Calu3 (cell line): ENCODE measurements at regions not wholly inside any gene's neighbourhood (a gene's known extent, or its start where the extent isn't known, plus 50 kb on each side); places are given as distances from the start of the nearest gene placed in this dataset.

ENCODE experiments used
- BruUV-seq: library from RNA; stranded (reverse); fragments of 400-500 nt; replicated peaks from 2 replicates; lab custom pipeline; 2021; lab: Mats Ljungman, UMichigan
- CTCF ChIA-PET: fragments of 300-600 bp; sonication (Branson Sonifier 250); formaldehyde crosslinking; loops from one replicate; lab custom pipeline; 2022; ENCODE audit warnings: antibody characterized with exemption; lab: Charles Lee
- DNase-seq: peaks from one replicate; pipeline ENCODE4 v3.0.0; 2022
- H3K27ac Mint-ChIP-seq: one replicate; pipeline ENCODE4 v1.8.0; 2022; ENCODE audit warnings: mixed read lengths; ENCODE audit not compliant: unreplicated experiment
- H3K27me3 Mint-ChIP-seq: one replicate; pipeline ENCODE4 v1.8.0; 2022; ENCODE audit warnings: mixed read lengths; ENCODE audit not compliant: unreplicated experiment
- H3K36me3 Mint-ChIP-seq: one replicate; pipeline ENCODE4 v1.8.0; 2022; ENCODE audit warnings: mild to moderate bottlenecking, moderate library complexity, mixed read lengths; ENCODE audit not compliant: insufficient read depth, unreplicated experiment
- H3K4me1 Mint-ChIP-seq: one replicate; pipeline ENCODE4 v1.8.0; 2022; ENCODE audit warnings: mild to moderate bottlenecking, low read depth, mixed read lengths; ENCODE audit not compliant: unreplicated experiment
- H3K4me3 Mint-ChIP-seq: one replicate; pipeline ENCODE4 v1.8.0; 2022; ENCODE audit warnings: mild to moderate bottlenecking, low read depth, moderate library complexity, mixed read lengths; ENCODE audit not compliant: unreplicated experiment
- H3K9me3 Mint-ChIP-seq: one replicate; pipeline ENCODE4 v1.8.0; 2022; ENCODE audit warnings: low read depth, mixed read lengths; ENCODE audit not compliant: unreplicated experiment
- CTCF ChIP-seq: fragments of 200-600 bp; IDR thresholded peaks from one replicate; pipeline ENCODE4 v1.8.0; 2022; ENCODE audit warnings: antibody characterized with exemption; ENCODE audit not compliant: unreplicated experiment
- intact Hi-C: fragments of 100-400 bp; cut with micrococcal nuclease; formaldehyde crosslinking; loops from one replicate; pipeline ENCODE4 v1.10.0; 2022; ENCODE audit not compliant: unreplicated experiment

GRCh38 chr18:56161566-56162260, 476.7 kb downstream of the TXNL1 start:
- DNase-seq = no peak
- CTCF ChIA-PET = no interaction called here
- no TSS peak for BruUV-seq

GRCh38 chr18:56158676-56159075, 479.7 kb downstream of the TXNL1 start:
- DNase-seq = no peak
- intact Hi-C loops = no loop called here
- H3K4me1 Mint-ChIP-seq = no peaks in the 10 kb centered on the region
- no peaks in the 10 kb centered on the region for H3K27me3 Mint-ChIP-seq
- BruUV-seq = no TSS peak
- TF ChIP-seq CTCF = no peak
- peaks cover 3% of the 10 kb centered on the region for H3K9me3 Mint-ChIP-seq
- no peak overlapping the region for H3K27ac Mint-ChIP-seq
- CTCF ChIA-PET = interaction anchor here (0.6 kb wide), 1 partner anchor 325 kb away, joined by 3 read pairs; no protein-coding TSS in a partner anchor
- no peaks in the 10 kb centered on the region for H3K36me3 Mint-ChIP-seq
- H3K4me3 Mint-ChIP-seq = no peak overlapping the region

More at GRCh38 chr18:56161566-56162260, 476.7 kb downstream of the TXNL1 start:
- Mint-ChIP-seq H3K4me1 (no peaks in the 10 kb centered on the region), H3K27me3 (no peaks in the 10 kb centered on the region), H3K4me3 (no peak overlapping the region), H3K9me3 (no peaks in the 10 kb centered on the region), H3K27ac (no peak overlapping the region), H3K36me3 (no peaks in the 10 kb centered on the region)
- no peak for TF ChIP-seq CTCF
- intact Hi-C loops = no loop called here

GRCh38 chr18:56157541-56157940, 480.9 kb downstream of the TXNL1 start:
- DNase-seq = no peak
- H3K27me3 Mint-ChIP-seq = no peaks in the 10 kb centered on the region
- H3K4me1 Mint-ChIP-seq = no peaks in the 10 kb centered on the region
- H3K9me3 Mint-ChIP-seq = peaks cover 3% of the 10 kb centered on the region
- no peak for TF ChIP-seq CTCF
- BruUV-seq = no TSS peak
- no peaks in the 10 kb centered on the region for H3K36me3 Mint-ChIP-seq
- no peak overlapping the region for H3K4me3 Mint-ChIP-seq
- intact Hi-C loops = no loop called here
- no peak overlapping the region for H3K27ac Mint-ChIP-seq
- CTCF ChIA-PET = no interaction called here

GRCh38 chr18:56152551-56153310, 485.7 kb downstream of the TXNL1 start:
- CTCF ChIA-PET = no interaction called here
- Mint-ChIP-seq H3K27me3 (no peaks in the 10 kb centered on the region), H3K4me3 (no peak overlapping the region), H3K27ac (no peak overlapping the region), H3K9me3 (peaks cover 6% of the 10 kb centered on the region), H3K36me3 (no peaks in the 10 kb centered on the region), H3K4me1 (no peaks in the 10 kb centered on the region)
- no peak for TF ChIP-seq CTCF
- intact Hi-C loops = no loop called here
- no TSS peak for BruUV-seq
- no peak for DNase-seq
